Hepatocyte (in vitro differentiated cells): ENCODE measurements at regions not wholly inside any gene's neighbourhood (a gene's known extent, or its start where the extent isn't known, plus 50 kb on each side); places are given as distances from the start of the nearest gene placed in this dataset.

Source experiments
- CTCF ChIP-seq: fragments of 200-600 bp; sonication (generic); IDR thresholded peaks from 2 replicates; pipeline ENCODE4 v1.5.1; 2016; ENCODE audit warnings: antibody characterized with exemption, mild to moderate bottlenecking; ENCODE audit not compliant: poor library complexity
- EZH2 ChIP-seq: fragments of 200-600 bp; sonication (generic); IDR thresholded peaks from 2 replicates; pipeline ENCODE4 v1.6.1; 2016; ENCODE audit warnings: antibody characterized with exemption, mild to moderate bottlenecking, borderline replicate concordance

GRCh38 chr12:90497923-90498545 lies 456.9 kb downstream of the CCER1 start:
- TF ChIP-seq CTCF = no peak
- TF ChIP-seq EZH2 = no peak
